ENCODE measurements at regions not wholly inside any gene's neighbourhood (a gene's known extent, or its start where the extent isn't known, plus 50 kb on each side); places are given as distances from the start of the nearest gene placed in this dataset.
A peak's percentile ranks its signal among the peaks of the same experiment; 100 is the strongest.

- no peak for DNase-seq (ENCODE audit: extremely low read depth, low read depth)
Measured at GRCh38 chr6:18335948-18336347, 51.2 kb upstream of the RNF144B start.

GRCh38 chr6:18334251-18334650, 52.9 kb upstream of the RNF144B start:
- no peak for DNase-seq (ENCODE audit: extremely low read depth, low read depth)

GRCh38 chr6:18330548-18331081, 56.5 kb upstream of the RNF144B start:
- DNase-seq (ENCODE audit: extremely low read depth, low read depth), result no peak

- DNase-seq (ENCODE audit: extremely low read depth, low read depth), result no peak
Measured at GRCh38 chr6:18329776-18330175, 57.4 kb upstream of the RNF144B start.

GRCh38 chr6:18328540-18328939, 58.6 kb upstream of the RNF144B start:
- no peak for DNase-seq (ENCODE audit: extremely low read depth, low read depth)

- no peak for DNase-seq (ENCODE audit: extremely low read depth, low read depth)
Measured at GRCh38 chr6:18328070-18328469, 59.1 kb upstream of the RNF144B start.

- DNase-seq (ENCODE audit: extremely low read depth, low read depth), result no peak
Measured at GRCh38 chr6:18327626-18328025, 59.5 kb upstream of the RNF144B start.

- no peak for DNase-seq (ENCODE audit: extremely low read depth, low read depth)
Measured at GRCh38 chr6:18326980-18327379, 60.2 kb upstream of the RNF144B start.

- no peak for DNase-seq (ENCODE audit: extremely low read depth, low read depth)
Measured at GRCh38 chr6:18326001-18326400, 61.1 kb upstream of the RNF144B start.

GRCh38 chr6:18324706-18325042, 60.3 kb upstream of the DEK start:
- DNase-seq (ENCODE audit: extremely low read depth, low read depth), result no peak

GRCh38 chr6:18323935-18324705, 59.8 kb upstream of the DEK start:
- peak; percentile 26 for DNase-seq (ENCODE audit: extremely low read depth, low read depth)

- DNase-seq (ENCODE audit: extremely low read depth, low read depth), result no peak
Measured at GRCh38 chr6:18317850-18318249, 53.5 kb upstream of the DEK start.

GRCh38 chr6:18314317-18314997, 50.1 kb upstream of the DEK start:
- DNase-seq (ENCODE audit: extremely low read depth, low read depth), result no peak
